ENCODE measurements at regions not wholly inside any gene's neighbourhood (a gene's known extent, or its start where the extent isn't known, plus 50 kb on each side); places are given as distances from the start of the nearest gene placed in this dataset.

- no peak for TF ChIP-seq CTCF (conservative IDR thresholded peaks at IDR 0.05)
- DNase-seq (ENCODE audit: extremely low spot score, unreplicated experiment) = no peak
- H3K36me3 Mint-ChIP-seq = peaks cover 6% of the 10 kb centered on the region
- peaks cover 16% of the 10 kb centered on the region for H3K9me3 Mint-ChIP-seq
- peak overlapping the region; percentile 13 for H3K27ac Mint-ChIP-seq
- H3K4me1 Mint-ChIP-seq (ENCODE audit: unreplicated experiment) = peaks cover 31% of the 10 kb centered on the region
- H3K27me3 Mint-ChIP-seq = no peaks in the 10 kb centered on the region
- no peak overlapping the region for H3K4me3 Mint-ChIP-seq
Observed at GRCh38 chr3:193890016-193890897, 245.7 kb upstream of the HES1 start.

- no peak for DNase-seq (ENCODE audit: extremely low spot score, unreplicated experiment)
- Mint-ChIP-seq H3K9me3 (peaks cover 13% of the 10 kb centered on the region), H3K36me3 (peaks cover 4% of the 10 kb centered on the region), H3K4me3 (peak overlapping the region; percentile 41), H3K4me1 (ENCODE audit: unreplicated experiment) (peaks cover 59% of the 10 kb centered on the region), H3K27me3 (no peaks in the 10 kb centered on the region), H3K27ac (peak overlapping the region; percentile 34)
- no peak for TF ChIP-seq CTCF (conservative IDR thresholded peaks at IDR 0.05)
Observed at GRCh38 chr3:193894121-193894863, 241.7 kb upstream of the HES1 start.

- Mint-ChIP-seq H3K4me1 (ENCODE audit: unreplicated experiment) (peaks cover 65% of the 10 kb centered on the region), H3K9me3 (peaks cover 5% of the 10 kb centered on the region), H3K27ac (peak overlapping the region; percentile 64), H3K4me3 (no peak overlapping the region), H3K36me3 (peaks cover 4% of the 10 kb centered on the region), H3K27me3 (no peaks in the 10 kb centered on the region)
- DNase-seq (ENCODE audit: extremely low spot score, unreplicated experiment) = no peak
- no peak for TF ChIP-seq CTCF (conservative IDR thresholded peaks at IDR 0.05)
Observed at GRCh38 chr3:193895409-193895808, 240.5 kb upstream of the HES1 start.

GRCh38 chr3:193896419-193896818, 239.5 kb upstream of the HES1 start:
- peaks cover 66% of the 10 kb centered on the region for H3K4me1 Mint-ChIP-seq (ENCODE audit: unreplicated experiment)
- H3K36me3 Mint-ChIP-seq = peaks cover 4% of the 10 kb centered on the region
- H3K27me3 Mint-ChIP-seq = no peaks in the 10 kb centered on the region
- no peak for TF ChIP-seq CTCF (conservative IDR thresholded peaks at IDR 0.05)
- peaks cover 5% of the 10 kb centered on the region for H3K9me3 Mint-ChIP-seq
- no peak for DNase-seq (ENCODE audit: extremely low spot score, unreplicated experiment)
- H3K4me3 Mint-ChIP-seq = no peak overlapping the region
- H3K27ac Mint-ChIP-seq = peak overlapping the region; percentile 0

- Mint-ChIP-seq H3K27me3 (no peaks in the 10 kb centered on the region), H3K36me3 (peaks cover 4% of the 10 kb centered on the region), H3K4me1 (ENCODE audit: unreplicated experiment) (peaks cover 71% of the 10 kb centered on the region), H3K4me3 (peak overlapping the region; percentile 56), H3K9me3 (peaks cover 5% of the 10 kb centered on the region), H3K27ac (peak overlapping the region; percentile 35)
- no peak for DNase-seq (ENCODE audit: extremely low spot score, unreplicated experiment)
- TF ChIP-seq CTCF (conservative IDR thresholded peaks at IDR 0.05) = no peak
Observed at GRCh38 chr3:193897288-193897687, 238.7 kb upstream of the HES1 start.
